ENCODE measurements at regions not wholly inside any gene's neighbourhood (a gene's known extent, or its start where the extent isn't known, plus 50 kb on each side); places are given as distances from the start of the nearest gene placed in this dataset.

DNA sequence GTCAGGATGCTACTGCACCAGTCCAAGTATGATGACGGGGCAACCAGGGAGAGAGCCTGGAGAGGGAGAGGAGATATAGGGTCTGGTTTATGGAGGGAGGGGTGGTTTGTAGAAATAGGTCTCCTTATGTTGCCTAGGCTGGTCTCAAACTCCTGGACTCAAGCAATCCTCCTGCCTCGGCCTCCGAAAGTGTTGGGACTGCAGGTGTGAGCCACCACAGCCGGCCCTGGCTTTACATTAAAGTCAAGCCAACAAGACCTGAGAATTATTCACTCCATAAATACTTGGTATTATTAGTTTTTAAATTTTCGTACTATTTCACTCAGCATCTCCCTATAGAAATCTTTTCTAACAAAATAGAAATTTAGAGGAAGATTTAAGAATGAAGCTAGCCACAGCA, 86.8 kb downstream of the MATN1 start:
- TF ChIP-seq, protein P1, sequence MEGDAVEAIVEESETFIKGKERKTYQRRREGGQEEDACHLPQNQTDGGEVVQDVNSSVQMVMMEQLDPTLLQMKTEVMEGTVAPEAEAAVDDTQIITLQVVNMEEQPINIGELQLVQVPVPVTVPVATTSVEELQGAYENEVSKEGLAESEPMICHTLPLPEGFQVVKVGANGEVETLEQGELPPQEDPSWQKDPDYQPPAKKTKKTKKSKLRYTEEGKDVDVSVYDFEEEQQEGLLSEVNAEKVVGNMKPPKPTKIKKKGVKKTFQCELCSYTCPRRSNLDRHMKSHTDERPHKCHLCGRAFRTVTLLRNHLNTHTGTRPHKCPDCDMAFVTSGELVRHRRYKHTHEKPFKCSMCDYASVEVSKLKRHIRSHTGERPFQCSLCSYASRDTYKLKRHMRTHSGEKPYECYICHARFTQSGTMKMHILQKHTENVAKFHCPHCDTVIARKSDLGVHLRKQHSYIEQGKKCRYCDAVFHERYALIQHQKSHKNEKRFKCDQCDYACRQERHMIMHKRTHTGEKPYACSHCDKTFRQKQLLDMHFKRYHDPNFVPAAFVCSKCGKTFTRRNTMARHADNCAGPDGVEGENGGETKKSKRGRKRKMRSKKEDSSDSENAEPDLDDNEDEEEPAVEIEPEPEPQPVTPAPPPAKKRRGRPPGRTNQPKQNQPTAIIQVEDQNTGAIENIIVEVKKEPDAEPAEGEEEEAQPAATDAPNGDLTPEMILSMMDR (conservative IDR thresholded peaks at IDR 0.05; ENCODE audit: low read length) = no peak
- no peak for TF ChIP-seq EZH2phosphoT487 (IDR thresholded peaks at IDR 0.05; ENCODE audit: borderline replicate concordance)
